Heart right ventricle (tissue), 16 donors: ENCODE measurements at regions not wholly inside any gene's neighbourhood (a gene's known extent, or its start where the extent isn't known, plus 50 kb on each side); places are given as distances from the start of the nearest gene placed in this dataset.

Source experiments
- ATAC-seq, 8 donors: fragments of 200-7000 bp; cut with Tn5 transposase; one replicate each; pipeline ENCODE4 v1.9.1; 2020; ENCODE audit warnings: mild to moderate bottlenecking in 8 of 8, moderate library complexity in 8 of 8, moderate number of reproducible peaks in 1 of 8
- DNase-seq, 2 donors: peaks; one replicate each; pipeline ENCODE4 v3.0.0-alpha.2; 2020
- H3K27ac ChIP-seq, 10 donors: fragments of 200-600 bp; sonication (generic) in 2 of 10; one replicate each; pipeline versions ENCODE4 v1.5.0 to v1.8.0; 2020 to 2022; ENCODE audit warnings: mild to moderate bottlenecking in 3 of 10
- H3K27me3 ChIP-seq, 7 donors: fragments of 200-600 bp; one replicate each; pipeline ENCODE4 v1.8.0; 2021 to 2022; ENCODE audit warnings: mild to moderate bottlenecking in 2 of 7
- H3K36me3 ChIP-seq, 9 donors: fragments of 200-600 bp; sonication (generic) in 1 of 9; one replicate each; pipeline versions ENCODE4 v1.5.0 to v1.8.0; 2020 to 2022; ENCODE audit warnings: mild to moderate bottlenecking in 2 of 9
- H3K4me1 ChIP-seq, 9 donors: fragments of 200-600 bp; sonication (generic) in 1 of 9; one replicate each; pipeline versions ENCODE4 v1.5.0 to v1.8.0; 2020 to 2022; ENCODE audit warnings: mild to moderate bottlenecking in 4 of 9
- H3K4me3 ChIP-seq, 10 donors: fragments of 200-600 bp; sonication (generic) in 2 of 10; one replicate each; pipeline versions ENCODE4 v1.5.0 to v1.8.0; 2020 to 2022; ENCODE audit warnings: mild to moderate bottlenecking in 7 of 10, moderate library complexity in 2 of 10
- H3K9me3 ChIP-seq, 11 donors: fragments of 200-600 bp in 10 of 11; sonication (generic) in 2 of 11; one replicate each; pipeline versions ENCODE4 v1.5.0 to v1.8.0; 2013 to 2022; ENCODE audit warnings: mild to moderate bottlenecking in 2 of 11, control low read depth in 1 of 11, moderate library complexity in 1 of 11
- WGBS, 2 donors: extraction: QIAGEN DNeasy Blood & Tissue Kit; methylation state at CpG; one replicate each; pipeline ENCODE4 v1.1.7; 2013; ENCODE audit warnings: inconsistent platforms in 1 of 2; 5-methylcytosine and 5-hydroxymethylcytosine counted together
- intact Hi-C, 10 donors: fragments of 100-400 bp; cut with DNase I; formaldehyde crosslinking; loops; one replicate each; pipeline versions ENCODE4 v1.11.1 to v1.14.2; 2022
- TF ChIP-seq, protein P1 (sequence below), 9 donors: fragments of 200-600 bp; sonication (generic) in 2 of 9; IDR thresholded peaks; one replicate each; pipeline versions ENCODE4 v1.5.0 to v1.8.0; 2021 to 2022; ENCODE audit warnings: antibody characterized with exemption in 9 of 9, mild to moderate bottlenecking in 5 of 9, moderate library complexity in 1 of 9
- donor health status: Arrhythmogenic right ventricular cardiomyopathy.
- donor health status: ischemic (EF 13 %, LVEDD 7.1; RV severe dilation, severe dysfunction).
- donor health status: healthy with polysubstance abuse.
- donor health status: DM: no; HTN: yes; CAD: no.
- donor health status: DM: no; HTN: no; CAD: no.
- donor health status: ischemic (EF 25% LVEDD 6.9; RV normal size, moderate dysfunction).
- donor health status: ischemic (EF 25% LVEDD 5.7; RV mildly dilated, moderate dysfunction).
- donor health status: healthy.
- donor health status: DM: yes; HTN: yes; CAD: no.
- donor health status: Ischemic cardiomyopathy.
- donor health status: ischemic (EF 35%, LVEDD 5.7; RV mildly dilated, moderate dysfunction).
- donor health status: nonischemic (EF 11% LVEDD 7.7; RV severe dilation, severe dysfunction).
- donor health status: DM: yes; HTN: yes; CAD: no.
- donor health status: PGD.
- donor health status: ischemic (EF 29% LVEDD 5.4; RV normal size, mild dysfunction).
- donor health status: nonischemic (EF 23%, LVEDD 6.1; RV moderate dilation, normal function).

- no peak overlapping the region for H3K4me3 ChIP-seq
- H3K4me1 ChIP-seq: no peaks in the 10 kb centered on the region
- WGBS, 2 donors: 71% methylated on average over 3 of the region's 3 CpGs
- ATAC-seq (no peak), DNase-seq (no peak)
- H3K27me3 ChIP-seq: no peaks in the 10 kb centered on the region
- peaks cover 0 to 3% (median 0%) of the 10 kb centered on the region in 11 donors for H3K9me3 ChIP-seq
- no peak overlapping the region for H3K27ac ChIP-seq
- TF ChIP-seq, protein P1, sequence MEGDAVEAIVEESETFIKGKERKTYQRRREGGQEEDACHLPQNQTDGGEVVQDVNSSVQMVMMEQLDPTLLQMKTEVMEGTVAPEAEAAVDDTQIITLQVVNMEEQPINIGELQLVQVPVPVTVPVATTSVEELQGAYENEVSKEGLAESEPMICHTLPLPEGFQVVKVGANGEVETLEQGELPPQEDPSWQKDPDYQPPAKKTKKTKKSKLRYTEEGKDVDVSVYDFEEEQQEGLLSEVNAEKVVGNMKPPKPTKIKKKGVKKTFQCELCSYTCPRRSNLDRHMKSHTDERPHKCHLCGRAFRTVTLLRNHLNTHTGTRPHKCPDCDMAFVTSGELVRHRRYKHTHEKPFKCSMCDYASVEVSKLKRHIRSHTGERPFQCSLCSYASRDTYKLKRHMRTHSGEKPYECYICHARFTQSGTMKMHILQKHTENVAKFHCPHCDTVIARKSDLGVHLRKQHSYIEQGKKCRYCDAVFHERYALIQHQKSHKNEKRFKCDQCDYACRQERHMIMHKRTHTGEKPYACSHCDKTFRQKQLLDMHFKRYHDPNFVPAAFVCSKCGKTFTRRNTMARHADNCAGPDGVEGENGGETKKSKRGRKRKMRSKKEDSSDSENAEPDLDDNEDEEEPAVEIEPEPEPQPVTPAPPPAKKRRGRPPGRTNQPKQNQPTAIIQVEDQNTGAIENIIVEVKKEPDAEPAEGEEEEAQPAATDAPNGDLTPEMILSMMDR (IDR thresholded peaks at IDR 0.05): no peak
- intact Hi-C loops: no loop called here
- no peaks in the 10 kb centered on the region for H3K36me3 ChIP-seq
These were observed 123.6 kb downstream of the PDHA2 start for GRCh38 chr4:95963456-95963855.

DNA sequence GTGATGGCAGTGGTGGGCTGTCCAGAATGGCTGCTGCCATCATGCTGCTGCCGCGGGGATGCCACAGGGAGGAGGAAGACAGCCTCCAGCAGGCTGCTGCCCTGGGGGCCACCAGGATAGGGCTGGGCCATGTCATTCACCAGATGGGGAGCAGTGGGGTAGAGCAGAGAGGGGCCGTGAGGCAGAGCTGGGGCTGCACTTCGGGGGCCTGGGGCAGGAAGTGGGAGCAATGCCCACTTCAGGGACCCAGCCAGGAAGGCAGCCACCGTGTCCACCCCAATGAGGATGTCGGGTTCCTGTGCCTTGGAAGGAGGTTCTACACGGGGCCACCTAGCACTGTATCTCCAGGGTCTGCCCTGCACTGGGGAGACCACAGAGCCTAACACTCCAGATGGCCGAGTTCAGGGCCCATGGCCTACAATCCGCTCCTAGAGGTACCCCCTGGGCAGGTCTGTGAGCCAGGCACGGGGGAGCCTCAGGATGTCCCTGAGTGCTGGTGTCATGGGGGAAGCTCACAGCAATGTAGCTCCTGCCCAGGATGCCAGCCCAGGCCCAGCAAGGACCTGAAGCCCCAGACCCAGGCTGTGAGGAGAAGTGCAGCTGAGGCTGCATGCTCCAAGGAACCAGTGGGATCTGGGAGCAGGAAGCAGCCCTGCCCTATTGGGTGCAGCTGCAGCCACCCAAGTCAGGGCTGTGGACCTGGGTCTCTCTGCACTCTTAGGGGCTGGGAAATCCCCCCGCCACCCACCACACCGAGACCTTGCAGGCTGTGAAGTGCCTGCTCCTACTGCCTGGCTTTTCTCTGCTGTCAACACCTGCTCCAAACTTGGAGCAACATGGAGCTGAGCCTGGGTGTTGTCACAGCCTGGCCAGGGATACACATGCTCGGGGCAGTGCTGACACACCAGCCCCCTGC is 140.3 kb downstream of the PDHA2 start:
- Histone ChIP-seq H3K27me3 (no peaks in the 10 kb centered on the region), H3K4me1 (peaks cover 0 to 3% (median 0%) of the 10 kb centered on the region in 9 donors), H3K9me3 (peaks cover 0 to 16% (median 0%) of the 10 kb centered on the region in 11 donors), H3K4me3 (no peak overlapping the region), H3K36me3 (no peaks in the 10 kb centered on the region), H3K27ac (no peak overlapping the region)
- intact Hi-C loops: no loop called here
- 78 to 86% methylated on average over 13 of the region's 13 CpGs for WGBS, 2 donors
- TF ChIP-seq, protein P1 (IDR thresholded peaks at IDR 0.05): no peak
- DNase-seq: peak; percentile 18 to 23
- peak in 7 of 8 donors; percentile 72 to 97 (median 91) for ATAC-seq

GRCh38 chr4:95980877-95981360 is 141.0 kb downstream of the PDHA2 start:
- Histone ChIP-seq H3K4me1 (peaks cover 0 to 3% (median 0%) of the 10 kb centered on the region in 9 donors), H3K27ac (no peak overlapping the region), H3K27me3 (no peaks in the 10 kb centered on the region), H3K4me3 (no peak overlapping the region), H3K9me3 (peaks cover 0 to 16% (median 0%) of the 10 kb centered on the region in 11 donors), H3K36me3 (no peaks in the 10 kb centered on the region)
- intact Hi-C loops: no loop called here
- TF ChIP-seq, protein P1 (IDR thresholded peaks at IDR 0.05): no peak
- peak in 4 of 8 donors; percentile 19 to 57 (median 38) for ATAC-seq
- 37 to 63% methylated on average over 3 of the region's 3 CpGs for WGBS, 2 donors
- DNase-seq: no peak

GRCh38 chr4:95981591-95981990 is 141.7 kb downstream of the PDHA2 start:
- peak in 1 of 2 donors; percentile 3 for DNase-seq
- TF ChIP-seq, protein P1 (IDR thresholded peaks at IDR 0.05): no peak
- ATAC-seq: no peak
- Histone ChIP-seq H3K27ac (no peak overlapping the region), H3K27me3 (no peaks in the 10 kb centered on the region), H3K36me3 (no peaks in the 10 kb centered on the region), H3K4me3 (no peak overlapping the region), H3K4me1 (peaks cover 0 to 3% (median 0%) of the 10 kb centered on the region in 9 donors), H3K9me3 (peaks cover 0 to 16% (median 0%) of the 10 kb centered on the region in 11 donors)
- WGBS, 2 donors: 63 to 77% methylated on average over 2 of the region's 2 CpGs
- intact Hi-C loops: no loop called here
